OCI-LY7 (cell line): ENCODE measurements at regions not wholly inside any gene's neighbourhood (a gene's known extent, or its start where the extent isn't known, plus 50 kb on each side); places are given as distances from the start of the nearest gene placed in this dataset.

ENCODE experiments used
- BruUV-seq: library from RNA; stranded (reverse); fragments of 400-500 nt; replicated peaks from 2 replicates; lab custom pipeline; 2021; lab: Mats Ljungman, UMichigan
- CTCF ChIA-PET: fragments of 300-600 bp; sonication (Branson Sonifier 250); formaldehyde crosslinking; loops from one replicate; lab custom pipeline; 2022; ENCODE audit warnings: antibody characterized with exemption; ENCODE audit not compliant: unreplicated experiment; lab: Charles Lee
- POLR2A ChIA-PET: fragments of 300-600 bp; sonication (Branson Sonifier 250); formaldehyde crosslinking; loops from one replicate; lab custom pipeline; 2022; ENCODE audit warnings: antibody characterized with exemption; lab: Charles Lee
- DNase-seq: peaks from one replicate; pipeline ENCODE4 v3.0.0-alpha.2; 2015; ENCODE audit warnings: low spot score
- H2AFZ ChIP-seq: fragments of 200-600 bp; sonication (generic), shearing (Covaris generic); 2 replicates; pipeline ENCODE4 v1.6.1; 2014; ENCODE audit warnings: mild to moderate bottlenecking, antibody characterized with exemption, low read length, moderate library complexity
- H3K27ac ChIP-seq: fragments of 200-600 bp; sonication (generic); 2 replicates; pipeline ENCODE4 v1.5.1; 2014; ENCODE audit warnings: mixed run types, low read depth, mild to moderate bottlenecking, moderate library complexity, low read length, inconsistent platforms; ENCODE audit not compliant: poor library complexity, severe bottlenecking
- H3K36me3 ChIP-seq: fragments of 200-600 bp; sonication (generic); 2 replicates; pipeline ENCODE4 v1.6.1; 2014; ENCODE audit warnings: mild to moderate bottlenecking, antibody characterized with exemption, low read length, moderate library complexity, mixed read lengths; ENCODE audit not compliant: insufficient read depth
- H3K4me1 ChIP-seq: fragments of 200-600 bp; sonication (generic); 2 replicates; pipeline ENCODE4 v1.5.1; 2014; ENCODE audit warnings: mild to moderate bottlenecking, low read length; ENCODE audit not compliant: insufficient read depth, poor library complexity, severe bottlenecking
- H3K4me2 ChIP-seq: fragments of 200-600 bp; sonication (generic); 2 replicates; pipeline ENCODE4 v1.6.1; 2014; ENCODE audit warnings: mild to moderate bottlenecking, low read length
- H3K4me3 ChIP-seq: fragments of 200-600 bp; sonication (generic); 2 replicates; pipeline ENCODE4 v1.5.1; 2014; ENCODE audit warnings: mild to moderate bottlenecking, low read depth, low read length; ENCODE audit not compliant: poor library complexity, severe bottlenecking
- H3K79me2 ChIP-seq: fragments of 200-600 bp; sonication (generic); 2 replicates; pipeline ENCODE4 v1.6.1; 2016; ENCODE audit warnings: low read depth, mild to moderate bottlenecking, low read length, moderate library complexity, mixed read lengths; ENCODE audit not compliant: insufficient read depth
- H3K9me2 ChIP-seq: fragments of 200-600 bp; sonication (generic); 2 replicates; pipeline ENCODE4 v1.6.1; 2016; ENCODE audit warnings: mild to moderate bottlenecking, low read length, mixed read lengths; ENCODE audit not compliant: insufficient read depth
- H3K9me3 ChIP-seq: fragments of 200-600 bp; sonication (generic); 2 replicates; pipeline ENCODE4 v1.6.1; 2014; ENCODE audit warnings: mild to moderate bottlenecking, mixed run types, low read length, mixed read lengths
- H4K20me1 ChIP-seq: fragments of 200-600 bp; sonication (generic); 2 replicates; pipeline ENCODE4 v1.6.1; 2014; ENCODE audit warnings: mild to moderate bottlenecking, antibody characterized with exemption, low read length, moderate library complexity, mixed read lengths; ENCODE audit not compliant: insufficient read depth
- CTCF ChIP-seq: fragments of 200-600 bp; sonication (generic); conservative IDR thresholded peaks from 2 replicates; pipeline ENCODE4 v1.5.1; 2014; ENCODE audit warnings: mild to moderate bottlenecking, antibody characterized with exemption, low read length, moderate library complexity, mixed read lengths
- EZH2phosphoT487 ChIP-seq: fragments of 200-600 bp; sonication (generic); IDR thresholded peaks from 2 replicates; pipeline ENCODE4 v1.6.1; 2018; ENCODE audit warnings: low read depth, borderline replicate concordance, mild to moderate bottlenecking, mixed run types, antibody characterized with exemption, low read length, moderate library complexity, mixed read lengths
- intact Hi-C: fragments of 100-400 bp; cut with micrococcal nuclease; formaldehyde crosslinking; loops from one replicate; pipeline ENCODE4 v1.10.0; 2022; ENCODE audit not compliant: unreplicated experiment

- Histone ChIP-seq H3K36me3 (no peaks in the 10 kb centered on the region), H2AFZ (no peak overlapping the region), H3K4me3 (no peak overlapping the region), H4K20me1 (no peaks in the 10 kb centered on the region), H3K79me2 (no peaks in the 10 kb centered on the region), H3K27ac (no peak overlapping the region), H3K4me2 (no peak overlapping the region), H3K4me1 (no peaks in the 10 kb centered on the region), H3K9me3 (no peaks in the 10 kb centered on the region), H3K9me2 (no peaks in the 10 kb centered on the region)
- no TSS peak for BruUV-seq
- CTCF ChIA-PET: no interaction called here
- TF ChIP-seq EZH2phosphoT487 (no peak), CTCF (no peak)
- POLR2A ChIA-PET: interaction anchor here (0.6 to 1.0 kb wide), 2 partner anchors 13 to 71 kb away, joined by 3 to 4 read pairs; no protein-coding TSS in a partner anchor
- DNase-seq: no peak
- intact Hi-C loops: no loop called here
Observed at GRCh38 chr4:129246910-129247461, 151.0 kb downstream of the C4orf33 start.

GRCh38 chr4:129248621-129249020 lies 152.7 kb downstream of the C4orf33 start:
- H3K36me3 ChIP-seq: no peaks in the 10 kb centered on the region
- H3K4me1 ChIP-seq: no peaks in the 10 kb centered on the region
- H3K4me3 ChIP-seq: no peak overlapping the region
- H4K20me1 ChIP-seq: no peaks in the 10 kb centered on the region
- no peaks in the 10 kb centered on the region for H3K9me2 ChIP-seq
- CTCF ChIA-PET: no interaction called here
- H3K27ac ChIP-seq: no peak overlapping the region
- no peak for DNase-seq
- H3K4me2 ChIP-seq: no peak overlapping the region
- no TSS peak for BruUV-seq
- TF ChIP-seq CTCF (no peak), EZH2phosphoT487 (no peak)
- intact Hi-C loops: no loop called here
- H3K79me2 ChIP-seq: no peaks in the 10 kb centered on the region
- no peak overlapping the region for H2AFZ ChIP-seq
- POLR2A ChIA-PET: no interaction called here
- H3K9me3 ChIP-seq: no peaks in the 10 kb centered on the region

GRCh38 chr4:129254126-129254525 lies 158.2 kb downstream of the C4orf33 start:
- Histone ChIP-seq H2AFZ (no peak overlapping the region), H4K20me1 (no peaks in the 10 kb centered on the region), H3K4me3 (no peak overlapping the region), H3K36me3 (no peaks in the 10 kb centered on the region), H3K27ac (no peak overlapping the region), H3K9me2 (no peaks in the 10 kb centered on the region), H3K4me1 (no peaks in the 10 kb centered on the region), H3K4me2 (no peak overlapping the region), H3K79me2 (no peaks in the 10 kb centered on the region), H3K9me3 (no peaks in the 10 kb centered on the region)
- no peak for DNase-seq
- POLR2A ChIA-PET: no interaction called here
- CTCF ChIA-PET: no interaction called here
- intact Hi-C loops: no loop called here
- no TSS peak for BruUV-seq
- TF ChIP-seq CTCF: no peak
- no peak for TF ChIP-seq EZH2phosphoT487
